Neural progenitor cell (in vitro differentiated cells): ENCODE measurements at regions not wholly inside any gene's neighbourhood (a gene's known extent, or its start where the extent isn't known, plus 50 kb on each side); places are given as distances from the start of the nearest gene placed in this dataset.

Experiments used
- DNase-seq: peaks from one replicate; pipeline ENCODE4 v3.0.0-alpha.2; 2016; ENCODE audit warnings: low spot score
- H2AFZ ChIP-seq: fragments of 200-600 bp; sonication (generic); replicated peaks from 2 replicates; pipeline ENCODE4 v1.6.1; 2016; ENCODE audit warnings: antibody characterized with exemption
- H3F3A ChIP-seq: fragments of 200-600 bp; sonication (generic); 2 replicates; pipeline ENCODE4 v1.6.1; 2016; ENCODE audit warnings: antibody characterized with exemption, low read depth
- H3K27ac ChIP-seq: fragments of 200-600 bp; sonication (generic); 2 replicates; pipeline ENCODE4 v1.5.1; 2016; ENCODE audit warnings: mild to moderate bottlenecking
- H3K27me3 ChIP-seq: fragments of 200-600 bp; sonication (generic); 2 replicates; pipeline ENCODE4 v1.6.1; 2016; ENCODE audit warnings: mild to moderate bottlenecking, moderate library complexity
- H3K36me3 ChIP-seq: fragments of 200-600 bp; sonication (generic); 2 replicates; pipeline ENCODE4 v1.5.1; 2016
- H3K4me1 ChIP-seq: fragments of 200-600 bp; sonication (generic); 2 replicates; pipeline ENCODE4 v1.6.1; 2016; ENCODE audit warnings: mixed run types
- H3K4me2 ChIP-seq: fragments of 200-600 bp; sonication (generic); 2 replicates; pipeline ENCODE4 v1.6.1; 2016
- H3K4me3 ChIP-seq: fragments of 200-600 bp; sonication (generic); 2 replicates; pipeline ENCODE4 v1.5.1; 2016
- H3K79me2 ChIP-seq: fragments of 200-600 bp; sonication (generic); 2 replicates; pipeline ENCODE4 v1.6.1; 2016; ENCODE audit warnings: low read depth
- H3K9ac ChIP-seq: fragments of 200-600 bp; sonication (generic); 2 replicates; pipeline ENCODE4 v1.6.1; 2016
- H3K9me3 ChIP-seq: fragments of 200-600 bp; sonication (generic); 2 replicates; pipeline ENCODE4 v1.5.1; 2016; ENCODE audit warnings: low read depth
- H4K20me1 ChIP-seq: fragments of 200-600 bp; sonication (generic); 2 replicates; pipeline ENCODE4 v1.6.1; 2016; ENCODE audit warnings: low read depth
- H3K27ac Mint-ChIP-seq: 3 replicates; pipeline ENCODE4 v1.8.0; 2021; ENCODE audit warnings: mixed read lengths
- H3K27me3 Mint-ChIP-seq: 2 replicates; pipeline ENCODE4 v1.8.0; 2022; ENCODE audit warnings: low read depth, mild to moderate bottlenecking, inconsistent platforms, moderate library complexity, mixed read lengths; ENCODE audit not compliant: insufficient read depth
- H3K36me3 Mint-ChIP-seq: 3 replicates; pipeline ENCODE4 v1.8.0; 2021; ENCODE audit warnings: mixed read lengths
- H3K4me1 Mint-ChIP-seq: 3 replicates; pipeline ENCODE4 v1.8.0; 2021; ENCODE audit warnings: mixed read lengths
- H3K4me3 Mint-ChIP-seq: 3 replicates; pipeline ENCODE4 v1.8.0; 2021; ENCODE audit warnings: mild to moderate bottlenecking, moderate library complexity, mixed read lengths
- H3K9me3 Mint-ChIP-seq: 3 replicates; pipeline ENCODE4 v1.8.0; 2020; ENCODE audit warnings: mixed read lengths
- CTCF ChIP-seq: fragments of 200-600 bp; sonication (generic); IDR thresholded peaks from 2 replicates; pipeline ENCODE4 v1.5.1; 2017; ENCODE audit warnings: antibody characterized with exemption, mild to moderate bottlenecking
- EZH2 ChIP-seq: fragments of 200-600 bp; sonication (generic); IDR thresholded peaks from 2 replicates; pipeline ENCODE4 v1.6.1; 2017; ENCODE audit warnings: antibody characterized with exemption, mild to moderate bottlenecking, moderate library complexity
- EZH2phosphoT487 ChIP-seq: fragments of 200-600 bp; sonication (generic); IDR thresholded peaks from 2 replicates; pipeline ENCODE4 v1.6.1; 2017; ENCODE audit warnings: antibody characterized with exemption

DNA sequence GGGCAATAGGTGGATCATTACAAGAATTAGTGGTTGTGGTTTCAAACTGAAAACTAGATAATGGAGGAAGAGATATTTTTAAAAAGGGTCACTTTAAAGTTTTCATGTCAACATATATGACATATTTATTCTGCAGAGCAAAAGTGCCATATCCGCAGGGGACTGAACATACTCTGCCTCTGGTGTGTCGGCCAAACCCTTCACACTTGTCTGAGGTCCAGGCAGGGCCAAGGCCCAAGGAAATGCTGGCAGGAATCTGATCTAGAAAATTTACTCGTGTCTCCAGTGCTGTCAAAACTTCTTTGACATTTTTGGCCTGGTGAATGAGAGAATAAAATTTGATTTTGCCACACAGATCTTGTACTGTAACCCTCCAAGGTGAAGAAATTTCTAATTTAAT lies 562.3 kb downstream of the CCSER2 start:
- TF ChIP-seq EZH2 (no peak), EZH2phosphoT487 (no peak), CTCF (no peak)
- Histone ChIP-seq H3K4me3 (no peak overlapping the region), H3K9ac (no peak overlapping the region), H3K9me3 (no peaks in the 10 kb centered on the region), H3K4me1 (peaks cover 9% of the 10 kb centered on the region), H3F3A (no peaks in the 10 kb centered on the region), H4K20me1 (no peaks in the 10 kb centered on the region), H3K4me2 (no peak overlapping the region), H3K36me3 (no peaks in the 10 kb centered on the region), H3K79me2 (no peaks in the 10 kb centered on the region), H3K27ac (no peak overlapping the region), H2AFZ (no peak overlapping the region), H3K27me3 (no peaks in the 10 kb centered on the region)
- peaks cover 12% of the 10 kb centered on the region for H3K4me1 Mint-ChIP-seq
- no peaks in the 10 kb centered on the region for H3K36me3 Mint-ChIP-seq
- H3K4me3 Mint-ChIP-seq = no peak overlapping the region
- H3K27ac Mint-ChIP-seq = no peak overlapping the region
- DNase-seq = no peak
- no peaks in the 10 kb centered on the region for H3K27me3 Mint-ChIP-seq
- peaks cover 8% of the 10 kb centered on the region for H3K9me3 Mint-ChIP-seq

GRCh38 chr10:84891631-84892030 lies 563.2 kb downstream of the CCSER2 start:
- Mint-ChIP-seq H3K27ac (no peak overlapping the region), H3K9me3 (peaks cover 8% of the 10 kb centered on the region), H3K4me1 (peaks cover 12% of the 10 kb centered on the region), H3K36me3 (no peaks in the 10 kb centered on the region), H3K4me3 (no peak overlapping the region), H3K27me3 (no peaks in the 10 kb centered on the region)
- Histone ChIP-seq H3K79me2 (no peaks in the 10 kb centered on the region), H3K36me3 (no peaks in the 10 kb centered on the region), H3K4me3 (no peak overlapping the region), H3K9ac (no peak overlapping the region), H3K9me3 (no peaks in the 10 kb centered on the region), H3F3A (no peaks in the 10 kb centered on the region), H4K20me1 (no peaks in the 10 kb centered on the region), H2AFZ (no peak overlapping the region), H3K4me2 (no peak overlapping the region), H3K27me3 (no peaks in the 10 kb centered on the region), H3K27ac (no peak overlapping the region), H3K4me1 (peaks cover 9% of the 10 kb centered on the region)
- no peak for TF ChIP-seq CTCF
- TF ChIP-seq EZH2 = no peak
- DNase-seq = no peak

DNA sequence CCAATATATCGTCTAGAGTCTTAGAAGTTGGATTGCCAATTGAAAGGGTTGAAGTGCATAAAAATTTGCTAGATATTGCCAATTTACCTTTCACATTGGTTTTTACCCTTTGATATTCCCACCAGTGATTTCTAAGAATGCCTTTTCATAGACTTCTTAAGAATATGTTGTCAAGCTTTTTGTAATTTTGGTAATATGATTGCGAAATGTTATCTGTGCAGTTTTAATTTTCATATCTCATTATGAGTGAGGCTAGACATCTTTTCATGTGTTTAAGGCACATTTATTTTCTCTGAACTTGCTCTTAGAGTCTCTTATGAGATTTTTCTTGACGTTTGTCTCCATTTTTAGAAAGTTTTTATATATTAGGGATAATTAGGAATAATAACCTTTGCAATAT lies 567.2 kb downstream of the CCSER2 start:
- Histone ChIP-seq H3K4me2 (no peak overlapping the region), H3K9ac (no peak overlapping the region), H3K4me3 (no peak overlapping the region), H3F3A (no peaks in the 10 kb centered on the region), H3K79me2 (no peaks in the 10 kb centered on the region), H3K9me3 (no peaks in the 10 kb centered on the region), H2AFZ (no peak overlapping the region), H3K27ac (no peak overlapping the region), H3K4me1 (peaks cover 9% of the 10 kb centered on the region), H3K36me3 (no peaks in the 10 kb centered on the region), H3K27me3 (no peaks in the 10 kb centered on the region), H4K20me1 (no peaks in the 10 kb centered on the region)
- H3K9me3 Mint-ChIP-seq = peaks cover 1% of the 10 kb centered on the region
- no peak overlapping the region for H3K4me3 Mint-ChIP-seq
- H3K27ac Mint-ChIP-seq = no peak overlapping the region
- H3K27me3 Mint-ChIP-seq = no peaks in the 10 kb centered on the region
- H3K36me3 Mint-ChIP-seq = no peaks in the 10 kb centered on the region
- TF ChIP-seq EZH2 (no peak), EZH2phosphoT487 (no peak), CTCF (no peak)
- H3K4me1 Mint-ChIP-seq = peaks cover 24% of the 10 kb centered on the region
- no peak for DNase-seq

GRCh38 chr10:84896909-84897308 lies 568.5 kb downstream of the CCSER2 start:
- DNase-seq = no peak
- Mint-ChIP-seq H3K27me3 (peaks cover 3% of the 10 kb centered on the region), H3K36me3 (no peaks in the 10 kb centered on the region), H3K4me1 (peaks cover 19% of the 10 kb centered on the region), H3K27ac (no peak overlapping the region), H3K9me3 (peaks cover 1% of the 10 kb centered on the region), H3K4me3 (no peak overlapping the region)
- H3K79me2 ChIP-seq = no peaks in the 10 kb centered on the region
- no peaks in the 10 kb centered on the region for H3K9me3 ChIP-seq
- TF ChIP-seq EZH2 (no peak), EZH2phosphoT487 (no peak), CTCF (no peak)
- no peak overlapping the region for H3K4me2 ChIP-seq
- H3K27me3 ChIP-seq = no peaks in the 10 kb centered on the region
- no peaks in the 10 kb centered on the region for H3F3A ChIP-seq
- no peak overlapping the region for H3K4me3 ChIP-seq
- H2AFZ ChIP-seq = no peak overlapping the region
- H3K4me1 ChIP-seq = peaks cover 3% of the 10 kb centered on the region
- no peaks in the 10 kb centered on the region for H4K20me1 ChIP-seq
- H3K27ac ChIP-seq = no peak overlapping the region
- H3K36me3 ChIP-seq = no peaks in the 10 kb centered on the region
- no peak overlapping the region for H3K9ac ChIP-seq
